IPS-NIHi7 (cell line): ENCODE measurements at regions not wholly inside any gene's neighbourhood (a gene's known extent, or its start where the extent isn't known, plus 50 kb on each side); places are given as distances from the start of the nearest gene placed in this dataset.

Source experiments
- DNase-seq: peaks from one replicate; pipeline ENCODE4 v3.0.0; 2012; ENCODE audit warnings: mixed read lengths; ENCODE audit errors: extremely low spot score

GRCh38 chr9:116081435-116082115 lies 72.0 kb upstream of the PAPPA start:
- DNase-seq, result no peak

DNA sequence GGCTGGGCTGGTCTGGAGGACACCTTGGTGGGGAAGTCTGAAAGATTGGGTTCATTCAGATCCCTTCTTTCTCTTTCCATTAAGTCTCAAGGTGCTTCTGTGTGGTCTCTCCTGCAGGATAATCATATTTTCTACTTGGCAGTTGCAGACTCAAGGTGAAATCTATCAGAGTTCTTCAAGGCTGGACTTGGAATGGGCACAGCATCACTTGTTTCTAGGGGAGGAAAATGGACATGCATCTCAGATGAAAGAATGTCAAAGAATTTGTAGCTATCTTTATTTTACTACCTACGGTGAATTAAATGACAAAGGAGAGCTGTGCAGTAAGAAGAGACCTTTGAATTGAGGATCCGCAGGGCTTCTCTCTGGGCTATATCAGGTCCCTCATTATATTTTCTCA lies 69.8 kb upstream of the PAPPA start:
- DNase-seq, result no peak

- DNase-seq, result no peak
These were observed 69.1 kb upstream of the PAPPA start for GRCh38 chr9:116084497-116084896.

GRCh38 chr9:116087246-116087645 lies 66.3 kb upstream of the PAPPA start:
- no peak for DNase-seq

GRCh38 chr9:116087751-116088194 lies 65.8 kb upstream of the PAPPA start:
- no peak for DNase-seq

DNA sequence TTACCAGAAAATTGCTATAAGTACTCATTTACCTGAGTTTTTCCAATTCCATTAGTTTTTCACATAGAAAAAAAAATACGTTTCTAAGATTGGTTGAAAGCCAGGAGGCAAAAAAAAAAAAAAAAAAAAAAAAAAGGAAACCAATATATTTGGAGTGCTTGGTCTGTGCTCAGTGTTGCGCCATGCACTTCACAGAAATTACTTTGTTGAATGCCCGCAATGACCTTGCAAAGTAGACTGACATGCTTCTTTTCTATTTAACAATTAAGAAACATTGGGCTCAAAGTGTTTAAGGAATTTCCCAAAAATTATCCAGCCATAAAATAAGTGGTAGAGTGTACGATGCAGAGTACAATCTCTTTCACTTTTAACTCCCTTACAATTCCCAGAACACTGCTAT lies 65.2 kb upstream of the PAPPA start:
- no peak for DNase-seq

GRCh38 chr9:116090030-116090770 lies 63.4 kb upstream of the PAPPA start:
- DNase-seq, result no peak

GRCh38 chr9:116094846-116095245 lies 58.7 kb upstream of the PAPPA start:
- DNase-seq, result no peak

GRCh38 chr9:116095403-116095802 lies 58.2 kb upstream of the PAPPA start:
- DNase-seq, result no peak

DNA sequence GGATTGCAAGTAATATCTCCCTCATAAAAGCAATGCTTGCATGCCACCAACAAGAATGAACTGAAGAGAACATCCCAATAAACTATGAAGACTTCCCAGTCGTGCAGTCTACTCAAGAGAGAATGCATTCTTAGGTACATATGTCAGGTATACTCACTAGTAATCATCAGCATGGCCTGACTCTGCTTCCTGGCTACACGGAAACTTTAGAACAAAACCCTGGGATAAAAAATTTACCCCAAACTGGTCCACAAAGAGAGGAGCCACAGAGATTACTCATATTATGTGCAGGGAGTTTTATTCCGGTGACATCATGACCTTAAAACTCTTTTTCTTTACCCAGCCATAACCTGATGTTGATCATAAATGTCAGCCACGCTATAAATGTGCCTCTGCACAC lies 57.5 kb upstream of the PAPPA start:
- DNase-seq, result no peak

- no peak for DNase-seq
These were observed 56.7 kb upstream of the PAPPA start for GRCh38 chr9:116096853-116097252.

GRCh38 chr9:116098476-116098875 lies 55.1 kb upstream of the PAPPA start:
- DNase-seq, result no peak

GRCh38 chr9:116099821-116100220 lies 53.8 kb upstream of the PAPPA start:
- no peak for DNase-seq

- DNase-seq, result no peak
These were observed 52.9 kb upstream of the PAPPA start for GRCh38 chr9:116100711-116101121.

- no peak for DNase-seq
These were observed 52.1 kb upstream of the PAPPA start for GRCh38 chr9:116101516-116101915.

DNA sequence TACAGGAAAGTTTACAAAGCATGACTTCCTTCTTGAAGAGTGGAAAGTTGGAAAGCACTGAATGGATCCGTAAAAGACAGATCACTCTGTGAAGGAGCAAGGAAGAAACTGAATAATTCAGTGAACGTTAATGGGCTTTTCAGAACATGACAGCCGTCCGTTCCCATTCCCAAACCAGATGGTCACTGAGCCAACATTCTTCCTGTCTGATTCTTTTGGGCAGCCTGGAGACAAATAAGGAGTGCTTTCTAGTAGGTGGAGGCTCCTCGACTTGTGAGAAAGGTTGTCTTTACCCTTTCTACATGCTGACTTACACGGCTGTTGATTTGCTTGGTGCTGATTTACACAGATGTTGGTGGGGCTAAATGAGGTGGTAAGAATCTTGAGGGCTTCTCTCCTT lies 51.0 kb upstream of the PAPPA start:
- no peak for DNase-seq
